ENCODE measurements at regions not wholly inside any gene's neighbourhood (a gene's known extent, or its start where the extent isn't known, plus 50 kb on each side); places are given as distances from the start of the nearest gene placed in this dataset.

GRCh38 chr18:29351171-29351570, 1174.2 kb upstream of the CDH2 start:
- DNase-seq = no peak

GRCh38 chr18:29328932-29329331, 1152.0 kb upstream of the CDH2 start:
- DNase-seq = no peak

GRCh38 chr18:29326214-29326613, 1149.3 kb upstream of the CDH2 start:
- DNase-seq = no peak

GRCh38 chr18:29321561-29321960, 1144.6 kb upstream of the CDH2 start:
- no peak for DNase-seq

- no peak for DNase-seq
These were observed 1136.4 kb upstream of the CDH2 start for GRCh38 chr18:29313312-29313711.

GRCh38 chr18:29311580-29311979, 1134.7 kb upstream of the CDH2 start:
- no peak for DNase-seq

- DNase-seq = no peak
These were observed 1132.4 kb upstream of the CDH2 start for GRCh38 chr18:29309366-29309765.

- no peak for DNase-seq
These were observed 1131.1 kb upstream of the CDH2 start for GRCh38 chr18:29307982-29308381.

GRCh38 chr18:29307231-29307630, 1130.3 kb upstream of the CDH2 start:
- no peak for DNase-seq

GRCh38 chr18:29305516-29305915, 1128.6 kb upstream of the CDH2 start:
- DNase-seq = no peak

GRCh38 chr18:29301048-29301447, 1124.1 kb upstream of the CDH2 start:
- no peak for DNase-seq

- DNase-seq = no peak
These were observed 1108.5 kb upstream of the CDH2 start for GRCh38 chr18:29285471-29285870.

- no peak for DNase-seq
These were observed 1094.6 kb upstream of the CDH2 start for GRCh38 chr18:29271501-29271900.

- DNase-seq = no peak
These were observed 1082.9 kb upstream of the CDH2 start for GRCh38 chr18:29259838-29260237.

GRCh38 chr18:29254123-29254522, 1077.2 kb upstream of the CDH2 start:
- no peak for DNase-seq

- no peak for DNase-seq
These were observed 1074.8 kb upstream of the CDH2 start for GRCh38 chr18:29251681-29252080.

GRCh38 chr18:29250843-29251242, 1073.9 kb upstream of the CDH2 start:
- no peak for DNase-seq

- DNase-seq = no peak
These were observed 1073.3 kb upstream of the CDH2 start for GRCh38 chr18:29250259-29250658.

GRCh38 chr18:29248805-29249204, 1071.9 kb upstream of the CDH2 start:
- no peak for DNase-seq

- no peak for DNase-seq
These were observed 1064.3 kb upstream of the CDH2 start for GRCh38 chr18:29241199-29241598.

GRCh38 chr18:29234751-29235150, 1057.8 kb upstream of the CDH2 start:
- DNase-seq = no peak

- no peak for DNase-seq
These were observed 1049.3 kb upstream of the CDH2 start for GRCh38 chr18:29226213-29226612.

GRCh38 chr18:29225351-29225750, 1048.4 kb upstream of the CDH2 start:
- DNase-seq = no peak

GRCh38 chr18:29218091-29218490, 1041.2 kb upstream of the CDH2 start:
- no peak for DNase-seq

- no peak for DNase-seq
These were observed 1040.4 kb upstream of the CDH2 start for GRCh38 chr18:29217124-29217915.

Data from occipital lobe (tissue), 1 donor.